Vagina (tissue), 2 donors: ENCODE measurements at regions not wholly inside any gene's neighbourhood (a gene's known extent, or its start where the extent isn't known, plus 50 kb on each side); places are given as distances from the start of the nearest gene placed in this dataset.
"Not testable (repeated sequence)": the region's sequence is repeated elsewhere in the genome, so short reads cannot be mapped to it uniquely, and the experiment has no call there.

Experiments used
- DNase-seq, 2 donors: peaks; one replicate each; pipeline ENCODE4 v3.0.0-alpha.2; 2017; ENCODE audit errors: extremely low spot score in 2 of 2
- H3K27ac ChIP-seq: fragments of 200-600 bp; sonication (generic); one replicate; pipeline ENCODE4 v1.5.1; 2019
- H3K27me3 ChIP-seq: fragments of 200-600 bp; sonication (generic); one replicate; pipeline ENCODE4 v1.5.1; 2019
- H3K36me3 ChIP-seq, 2 donors: fragments of 200-600 bp; sonication (generic); one replicate each; pipeline ENCODE4 v1.5.1; 2017 to 2019
- H3K4me1 ChIP-seq: fragments of 200-600 bp; sonication (generic); one replicate; pipeline ENCODE4 v1.5.1; 2019
- H3K4me3 ChIP-seq, 2 donors: fragments of 200-600 bp; sonication (generic); 1 replicate in 1 of 2; 2 replicates in 1 of 2; pipeline ENCODE4 v1.5.1; 2016 to 2019
- H3K9me3 ChIP-seq: fragments of 200-600 bp; sonication (generic); one replicate; pipeline ENCODE4 v1.5.1; 2019
- CTCF ChIP-seq, 3 experiments: fragments of 450-650 bp in 2 of 3; fragments of 200-600 bp in 1 of 3; sonication (generic) in 1 of 3; IDR thresholded peaks; one replicate each; pipeline ENCODE4 v1.5.1; 2017 to 2019; ENCODE audit warnings: antibody characterized with exemption in 3 of 3, mild to moderate bottlenecking in 2 of 3, moderate library complexity in 2 of 3
- POLR2A ChIP-seq, 2 donors: fragments of 450-650 bp; IDR thresholded peaks; one replicate each; pipeline ENCODE4 v1.6.1; 2017; ENCODE audit warnings: antibody characterized with exemption in 2 of 2, mild to moderate bottlenecking in 2 of 2, moderate library complexity in 2 of 2
- POLR2AphosphoS5 ChIP-seq, 2 donors: sonication (generic); formaldehyde crosslinking; IDR thresholded peaks; one replicate each; pipeline ENCODE4 v1.9.0; 2017; ENCODE audit warnings: antibody characterized with exemption in 2 of 2, mild to moderate bottlenecking in 2 of 2, low read depth in 1 of 2; ENCODE audit not compliant: insufficient read depth in 1 of 2
- intact Hi-C: fragments of 100-400 bp; cut with DNase I; formaldehyde crosslinking; loops from one replicate; pipeline ENCODE4 v1.15.1; 2023

GRCh38 chr6:82118150-82118562 lies 129.4 kb downstream of the IBTK start:
- Histone ChIP-seq H3K27ac (no peak overlapping the region), H3K9me3 (no peaks in the 10 kb centered on the region), H3K4me1 (no peaks in the 10 kb centered on the region), H3K36me3 (no peaks in the 10 kb centered on the region), H3K4me3 (no peak overlapping the region), H3K27me3 (no peaks in the 10 kb centered on the region)
- intact Hi-C loops, result no loop called here
- no peak for DNase-seq
- TF ChIP-seq POLR2AphosphoS5 (IDR thresholded peaks at IDR 0.05; ENCODE audit: insufficient read depth in 1 of 2, low read depth in 1 of 2) (no peak), CTCF (IDR thresholded peaks at IDR 0.05) (no peak), POLR2A (IDR thresholded peaks at IDR 0.05) (no peak)

GRCh38 chr6:82114748-82115147 lies 132.8 kb downstream of the IBTK start:
- Histone ChIP-seq H3K36me3 (no peaks in the 10 kb centered on the region), H3K9me3 (no peaks in the 10 kb centered on the region), H3K27ac (no peak overlapping the region), H3K27me3 (no peaks in the 10 kb centered on the region), H3K4me3 (no peak overlapping the region), H3K4me1 (no peaks in the 10 kb centered on the region)
- intact Hi-C loops, result no loop called here
- TF ChIP-seq CTCF (IDR thresholded peaks at IDR 0.05) (no peak), POLR2A (IDR thresholded peaks at IDR 0.05) (no peak), POLR2AphosphoS5 (IDR thresholded peaks at IDR 0.05; ENCODE audit: insufficient read depth in 1 of 2, low read depth in 1 of 2) (no peak)
- DNase-seq, result no peak

GRCh38 chr6:82113231-82113630 lies 134.3 kb downstream of the IBTK start:
- H3K36me3 ChIP-seq, result no peaks in the 10 kb centered on the region
- H3K27me3 ChIP-seq, result no peaks in the 10 kb centered on the region
- no peaks in the 10 kb centered on the region for H3K9me3 ChIP-seq
- no peak overlapping the region for H3K4me3 ChIP-seq
- no peak overlapping the region for H3K27ac ChIP-seq
- no peaks in the 10 kb centered on the region for H3K4me1 ChIP-seq
- TF ChIP-seq POLR2AphosphoS5 (IDR thresholded peaks at IDR 0.05; ENCODE audit: insufficient read depth in 1 of 2, low read depth in 1 of 2) (no peak), POLR2A (IDR thresholded peaks at IDR 0.05) (no peak), CTCF (IDR thresholded peaks at IDR 0.05) (no peak)
- no peak for DNase-seq
- intact Hi-C loops, result no loop called here

- intact Hi-C loops, result no loop called here
- Histone ChIP-seq H3K36me3 (no peaks in the 10 kb centered on the region), H3K27me3 (no peaks in the 10 kb centered on the region), H3K4me1 (no peaks in the 10 kb centered on the region), H3K9me3 (no peaks in the 10 kb centered on the region), H3K4me3 (no peak overlapping the region), H3K27ac (no peak overlapping the region)
- no peak for DNase-seq
- TF ChIP-seq POLR2A (IDR thresholded peaks at IDR 0.05), result no peak
These were observed 135.7 kb downstream of the IBTK start for GRCh38 chr6:82111818-82112217.

GRCh38 chr6:82111114-82111513 lies 136.4 kb downstream of the IBTK start:
- no peak for DNase-seq
- Histone ChIP-seq H3K27me3 (no peaks in the 10 kb centered on the region), H3K4me3 (no peak overlapping the region), H3K27ac (no peak overlapping the region), H3K9me3 (no peaks in the 10 kb centered on the region), H3K4me1 (no peaks in the 10 kb centered on the region), H3K36me3 (no peaks in the 10 kb centered on the region)
- TF ChIP-seq POLR2A (IDR thresholded peaks at IDR 0.05), result no peak
- no peak for TF ChIP-seq POLR2AphosphoS5 (IDR thresholded peaks at IDR 0.05; ENCODE audit: insufficient read depth in 1 of 2, low read depth in 1 of 2)
- no peak for TF ChIP-seq CTCF (IDR thresholded peaks at IDR 0.05)
- intact Hi-C loops, result no loop called here

- H3K4me3 ChIP-seq, DNase-seq, H3K4me1 ChIP-seq, H3K27ac ChIP-seq, H3K9me3 ChIP-seq, H3K27me3 ChIP-seq, intact Hi-C loops, H3K36me3 ChIP-seq: not testable (repeated sequence)
These were observed 144.4 kb downstream of the IBTK start for GRCh38 chr6:82103171-82103570.

GRCh38 chr6:82101374-82102114 lies 146.0 kb downstream of the IBTK start:
- H3K4me3 ChIP-seq, H3K27ac ChIP-seq, H3K9me3 ChIP-seq: not testable (repeated sequence)

GRCh38 chr6:82100763-82101162 lies 146.8 kb downstream of the IBTK start:
- intact Hi-C loops, H3K4me3 ChIP-seq: not testable (repeated sequence)

More at GRCh38 chr6:82101374-82102114, 146.0 kb downstream of the IBTK start:
- H3K36me3 ChIP-seq, H3K27me3 ChIP-seq, intact Hi-C loops, DNase-seq, H3K4me1 ChIP-seq: not testable (repeated sequence)

More at GRCh38 chr6:82100763-82101162, 146.8 kb downstream of the IBTK start:
- H3K27me3 ChIP-seq, H3K4me1 ChIP-seq, H3K27ac ChIP-seq, H3K9me3 ChIP-seq, H3K36me3 ChIP-seq, DNase-seq: not testable (repeated sequence)
